Thymus (tissue), 11 donors: ENCODE measurements at regions not wholly inside any gene's neighbourhood (a gene's known extent, or its start where the extent isn't known, plus 50 kb on each side); places are given as distances from the start of the nearest gene placed in this dataset.
"Not testable (repeated sequence)": the region's sequence is repeated elsewhere in the genome, so short reads cannot be mapped to it uniquely, and the experiment has no call there.

Experiments used
- DNase-seq, 9 donors: peaks; one replicate each; pipeline ENCODE4 v3.0.0-alpha.2; 2013; ENCODE audit warnings: low spot score in 9 of 9, low read depth in 6 of 9, missing footprints in 1 of 9
- H3K27ac ChIP-seq, 2 donors: one replicate each; pipeline ENCODE4 v1.5.1; 2013; ENCODE audit warnings: control low read depth in 1 of 2, low read depth in 1 of 2, low read length in 1 of 2, mild to moderate bottlenecking in 1 of 2, moderate library complexity in 1 of 2
- H3K27me3 ChIP-seq, 2 donors: one replicate each; pipeline ENCODE4 v1.5.1; 2013; ENCODE audit warnings: low read length in 1 of 2; ENCODE audit not compliant: control insufficient read depth in 2 of 2, insufficient read depth in 1 of 2
- H3K36me3 ChIP-seq, 2 donors: one replicate each; pipeline ENCODE4 v1.5.1; 2013; ENCODE audit warnings: low read length in 1 of 2, mild to moderate bottlenecking in 1 of 2, moderate library complexity in 1 of 2; ENCODE audit not compliant: control insufficient read depth in 2 of 2, insufficient read depth in 2 of 2
- H3K4me1 ChIP-seq, 2 donors: one replicate each; pipeline ENCODE4 v1.5.1; 2013; ENCODE audit warnings: low read length in 2 of 2; ENCODE audit not compliant: control insufficient read depth in 2 of 2, insufficient read depth in 2 of 2
- H3K4me3 ChIP-seq, 2 donors: one replicate each; pipeline ENCODE4 v1.5.1; 2013; ENCODE audit warnings: low read length in 2 of 2, control low read depth in 1 of 2, mild to moderate bottlenecking in 1 of 2
- H3K9me3 ChIP-seq, 2 donors: one replicate each; pipeline ENCODE4 v1.5.1; 2013; ENCODE audit warnings: low read length in 1 of 2, mild to moderate bottlenecking in 1 of 2; ENCODE audit not compliant: control insufficient read depth in 2 of 2, insufficient read depth in 1 of 2
- WGBS: extraction: QIAGEN DNeasy Blood & Tissue Kit; methylation state at CpG from one replicate; pipeline ENCODE4 v1.1.7; 2013; 5-methylcytosine and 5-hydroxymethylcytosine counted together
- donor health status: healthy.

DNA sequence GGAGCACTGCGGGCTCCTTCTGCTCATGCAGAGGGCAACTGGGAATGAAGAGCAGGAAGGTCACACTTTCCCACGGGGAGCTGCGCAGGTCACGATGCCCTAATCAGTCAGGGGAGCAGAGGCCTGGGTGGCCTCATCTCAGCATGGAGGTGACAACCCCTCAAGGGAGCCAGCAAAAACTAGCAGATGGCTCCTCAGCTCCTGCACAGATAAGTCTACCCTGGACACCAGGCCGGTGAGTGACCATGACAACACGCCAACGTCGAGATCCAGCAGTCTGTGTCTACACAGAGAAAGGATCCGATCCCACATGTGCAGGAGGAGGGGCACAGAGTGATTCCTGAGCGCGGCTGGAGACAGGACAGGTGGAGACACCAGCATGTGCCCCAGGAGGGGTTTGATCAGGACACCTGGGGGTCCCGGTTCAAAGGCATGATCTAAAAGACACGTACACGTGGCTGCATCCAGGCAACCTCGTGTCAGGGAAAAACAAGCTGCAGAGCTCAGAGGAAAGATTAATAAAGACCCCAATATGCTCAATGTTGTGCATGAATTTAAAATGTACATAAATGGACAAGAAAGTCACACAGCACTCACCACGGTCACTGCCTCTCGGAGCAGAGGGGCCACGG, 153.7 kb upstream of the SFSWAP start:
- no peak overlapping the region for H3K27ac ChIP-seq
- 94% methylated on average over 18 of the region's 18 CpGs for WGBS
- H3K4me1 ChIP-seq: no peaks in the 10 kb centered on the region

DNA sequence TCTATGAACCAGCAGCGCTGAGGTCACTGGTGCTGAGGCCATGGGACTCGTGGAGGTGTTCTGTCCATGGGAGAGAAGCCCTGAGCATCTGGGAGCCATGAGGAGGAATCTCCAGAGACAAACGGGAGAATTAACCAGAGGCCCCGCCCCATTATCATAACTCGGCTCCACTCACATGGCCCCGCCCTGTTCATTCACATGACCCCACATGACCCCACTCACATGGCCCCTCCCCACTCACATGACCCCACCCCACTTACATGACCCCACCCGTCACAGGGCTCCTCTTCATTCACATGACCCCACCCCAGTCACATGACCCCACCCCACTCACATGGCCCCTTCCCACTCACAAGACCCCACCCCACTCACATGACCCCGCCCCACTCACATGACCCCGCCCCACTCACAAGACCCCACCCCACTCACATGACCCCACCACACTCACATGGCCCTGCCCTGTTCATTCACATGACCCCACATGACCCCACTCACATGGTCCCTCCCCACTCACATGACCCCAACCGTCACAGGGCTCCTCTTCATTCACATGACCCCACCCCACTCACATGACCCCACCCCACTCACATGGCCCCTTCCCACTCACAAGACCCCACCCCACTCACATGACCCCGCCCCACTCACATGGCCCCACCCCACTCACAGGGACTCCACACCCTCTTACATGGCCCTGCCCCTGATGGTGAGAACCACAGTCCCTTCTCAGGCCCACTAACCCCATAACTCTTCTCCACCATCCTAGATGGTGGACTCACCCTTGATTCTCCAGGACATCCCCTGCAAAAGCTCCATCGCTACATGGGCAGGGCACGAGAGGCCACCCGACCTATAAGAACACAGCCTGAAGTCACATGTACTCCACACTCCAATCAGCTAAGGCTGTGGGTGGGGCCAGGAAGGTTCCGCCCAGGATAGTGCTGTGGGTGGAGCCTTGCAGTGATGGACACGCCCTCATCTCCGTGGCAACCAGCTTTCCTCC, 151.1 kb upstream of the SFSWAP start:
- H3K36me3 ChIP-seq: no peaks in the 10 kb centered on the region
- no peak overlapping the region for H3K27ac ChIP-seq
- H3K4me1 ChIP-seq: no peaks in the 10 kb centered on the region
- no peaks in the 10 kb centered on the region for H3K9me3 ChIP-seq
- WGBS: 95% methylated on average over 16 of the region's 17 CpGs
- DNase-seq: no peak
- H3K4me3 ChIP-seq: no peak overlapping the region
- H3K27me3 ChIP-seq: no peaks in the 10 kb centered on the region

More for the DNA sequence above, 153.7 kb upstream of the SFSWAP start:
- no peaks in the 10 kb centered on the region for H3K36me3 ChIP-seq
- no peak overlapping the region for H3K4me3 ChIP-seq
- H3K27me3 ChIP-seq: no peaks in the 10 kb centered on the region
- no peak for DNase-seq
- H3K9me3 ChIP-seq: no peaks in the 10 kb centered on the region

DNA sequence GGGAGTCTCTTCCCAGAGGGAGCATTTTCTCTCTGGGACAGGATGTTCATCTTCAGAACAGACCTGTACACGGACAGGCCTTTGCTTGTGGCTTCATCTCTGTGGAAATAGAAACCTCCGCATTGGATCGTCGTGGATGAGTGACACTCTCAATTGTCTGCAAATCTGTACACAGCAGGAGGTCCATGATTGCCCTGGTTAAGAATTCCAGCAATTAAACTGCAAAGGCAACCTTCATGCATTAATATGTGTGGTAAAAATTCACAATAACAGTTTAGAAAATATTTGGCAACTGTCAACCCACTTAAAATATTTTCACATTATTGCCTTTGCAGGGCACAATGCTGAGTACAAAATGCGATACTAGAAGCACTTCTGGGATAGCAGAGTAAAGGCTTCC, 149.8 kb upstream of the SFSWAP start:
- Histone ChIP-seq H3K9me3 (no peaks in the 10 kb centered on the region), H3K4me3 (no peak overlapping the region), H3K36me3 (no peaks in the 10 kb centered on the region), H3K27me3 (no peaks in the 10 kb centered on the region), H3K27ac (no peak overlapping the region), H3K4me1 (no peaks in the 10 kb centered on the region)
- DNase-seq: no peak
- WGBS: 93% methylated on average over 5 of the region's 5 CpGs

DNA sequence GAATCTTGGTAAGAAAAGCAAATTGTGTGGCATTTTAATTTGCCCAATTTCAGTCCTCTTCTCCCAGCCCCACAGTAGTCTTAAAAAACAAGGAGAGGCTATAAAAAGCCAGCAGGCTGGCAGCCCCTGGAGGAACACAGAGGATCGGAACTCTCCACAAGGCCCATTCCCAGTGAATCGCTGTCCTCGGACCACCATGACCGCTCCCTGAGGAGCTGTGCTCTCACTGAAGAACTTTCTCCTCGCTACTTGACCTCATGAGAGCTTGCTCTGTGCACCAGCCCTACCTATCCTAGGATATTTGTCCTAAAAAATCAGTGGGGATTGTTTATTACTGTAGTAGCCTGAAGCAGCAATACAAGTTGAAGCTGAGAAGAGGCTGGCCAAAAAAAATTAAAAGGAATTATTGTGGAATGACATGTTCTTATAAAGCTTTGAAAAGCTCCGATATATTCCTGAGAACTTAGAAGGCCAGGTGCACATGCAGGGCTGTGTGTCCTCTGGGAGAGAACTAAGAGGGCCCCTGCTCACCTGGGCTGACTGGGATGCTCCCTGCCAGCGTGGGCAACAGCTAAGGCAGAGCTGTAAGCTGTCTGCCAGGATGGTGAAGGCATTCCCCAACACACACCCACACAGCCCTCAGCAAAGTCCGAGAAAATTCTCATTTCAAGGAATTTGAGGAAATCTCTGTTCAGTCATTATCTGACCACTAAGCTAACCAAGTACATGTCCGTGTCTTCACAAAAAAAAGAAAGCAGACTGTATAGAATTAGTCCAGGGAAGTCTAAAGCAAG, 148.8 kb upstream of the SFSWAP start:
- no peaks in the 10 kb centered on the region for H3K4me1 ChIP-seq
- WGBS: 88% methylated on average over 9 of the region's 9 CpGs
- no peaks in the 10 kb centered on the region for H3K9me3 ChIP-seq
- DNase-seq: no peak
- no peak overlapping the region for H3K4me3 ChIP-seq
- no peaks in the 10 kb centered on the region for H3K27me3 ChIP-seq
- no peaks in the 10 kb centered on the region for H3K36me3 ChIP-seq
- H3K27ac ChIP-seq: no peak overlapping the region

DNA sequence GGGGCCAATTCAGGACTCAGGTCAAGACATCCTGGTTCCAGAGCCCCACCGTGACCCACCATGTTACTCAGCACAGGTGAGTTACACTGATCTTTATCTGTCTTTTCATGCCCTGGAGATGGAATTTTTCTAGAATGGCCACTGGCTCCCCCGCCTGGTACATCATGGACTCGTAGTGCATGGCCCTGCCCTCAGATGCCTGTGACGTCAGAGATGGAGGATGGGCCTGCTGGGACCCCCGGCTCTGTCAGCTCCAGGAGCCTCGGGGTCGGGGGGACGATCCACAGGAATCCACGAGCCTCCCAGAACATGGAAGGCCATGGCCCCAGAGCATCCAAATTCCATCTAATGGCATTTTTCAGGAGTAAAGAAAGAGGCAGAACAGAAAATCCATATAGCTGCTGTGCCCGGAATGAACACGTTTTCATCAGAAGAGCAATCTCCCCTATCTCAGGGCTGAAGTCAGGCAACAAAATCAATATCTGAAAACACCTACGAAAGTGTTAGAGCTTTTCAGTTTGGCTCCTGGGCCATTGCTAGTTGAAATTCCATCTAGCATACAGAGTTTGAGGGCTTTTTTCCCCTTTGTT, 146.7 kb upstream of the SFSWAP start:
- H3K27ac ChIP-seq, H3K4me1 ChIP-seq, H3K27me3 ChIP-seq, DNase-seq, H3K9me3 ChIP-seq, H3K36me3 ChIP-seq, H3K4me3 ChIP-seq: not testable (repeated sequence)
- 57% methylated on average over 12 of the region's 12 CpGs for WGBS

DNA sequence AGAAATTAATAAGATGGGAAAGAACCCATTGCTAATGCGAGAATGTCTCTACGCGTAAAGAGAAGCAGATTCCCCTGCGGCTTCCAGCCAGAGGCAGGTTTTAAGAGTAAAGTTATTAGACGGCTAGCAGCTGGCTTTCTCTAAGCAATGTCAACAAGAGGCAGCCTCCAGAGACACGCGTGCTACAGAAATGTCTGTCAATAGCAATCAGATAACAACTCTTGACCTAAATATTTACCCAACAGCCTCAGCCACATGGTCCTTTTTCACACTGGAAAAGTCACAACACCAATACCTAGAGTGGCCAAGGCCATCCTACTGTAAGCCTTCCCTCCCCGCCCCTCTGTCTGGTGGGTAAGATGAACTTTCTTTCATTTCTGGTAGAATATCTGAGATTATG, 146.0 kb upstream of the SFSWAP start:
- Histone ChIP-seq H3K27ac (no peak overlapping the region), H3K9me3 (no peaks in the 10 kb centered on the region), H3K27me3 (no peaks in the 10 kb centered on the region), H3K4me1 (no peaks in the 10 kb centered on the region), H3K36me3 (no peaks in the 10 kb centered on the region), H3K4me3 (no peak overlapping the region)
- 95% methylated on average over 8 of the region's 8 CpGs for WGBS
- no peak for DNase-seq

DNA sequence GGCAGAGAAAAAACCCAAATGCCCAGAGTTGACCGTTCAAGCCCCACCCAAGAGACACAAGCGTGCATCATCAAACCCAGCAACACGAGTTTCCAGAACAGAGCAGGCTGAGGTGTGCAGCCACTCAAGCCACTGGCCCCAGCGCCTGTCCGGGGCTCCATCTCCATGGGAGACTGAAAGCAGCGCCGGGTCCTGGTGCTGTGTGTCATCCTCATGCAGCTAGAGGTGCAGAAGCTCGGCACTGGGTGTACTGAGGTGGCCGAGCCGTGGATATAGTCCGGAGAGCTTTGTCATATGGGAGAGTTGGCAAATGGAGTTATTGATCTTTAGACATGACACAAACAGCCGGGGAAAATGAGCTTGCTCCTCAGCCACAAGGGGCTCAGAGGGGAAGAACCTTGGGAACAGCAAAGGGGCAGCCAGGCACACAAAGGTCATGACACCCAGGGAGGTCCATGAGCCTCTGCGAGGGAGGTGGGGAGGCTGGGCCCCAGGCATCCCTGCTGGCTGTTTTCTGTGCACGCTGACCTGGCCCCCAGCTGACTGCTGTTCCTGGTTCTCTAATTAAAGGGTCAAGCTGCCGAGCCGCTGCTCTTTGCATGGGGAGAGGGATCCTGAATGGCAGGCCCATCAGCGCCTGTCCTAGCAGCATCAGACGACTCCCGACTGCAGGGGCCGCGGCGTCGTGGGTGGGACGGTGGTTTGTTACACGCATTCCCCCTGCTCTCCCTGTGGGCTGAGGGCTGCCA, 145.4 kb upstream of the SFSWAP start:
- Histone ChIP-seq H3K36me3 (no peaks in the 10 kb centered on the region), H3K9me3 (no peaks in the 10 kb centered on the region)

DNA sequence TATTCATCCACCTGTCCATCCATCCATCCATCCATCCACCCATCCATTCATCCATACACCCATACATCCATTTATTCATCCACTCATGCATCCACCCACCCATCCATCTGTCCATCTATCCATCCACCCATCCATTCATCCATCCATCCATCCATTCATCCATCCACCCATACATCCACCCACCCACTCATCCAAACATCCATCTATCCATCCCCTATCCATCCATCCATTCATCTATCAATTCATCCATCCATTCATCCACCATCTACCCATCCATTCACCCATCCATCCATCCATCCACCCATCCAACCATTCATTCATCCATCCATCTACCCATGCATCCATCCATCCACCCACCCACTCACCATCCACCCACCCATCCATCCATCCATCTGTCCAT, 142.6 kb upstream of the SFSWAP start:
- H3K4me1 ChIP-seq: no peaks in the 10 kb centered on the region
- no peaks in the 10 kb centered on the region for H3K9me3 ChIP-seq
- H3K27me3 ChIP-seq: peaks cover 0 to 2% of the 10 kb centered on the region in 2 donors
- H3K36me3 ChIP-seq: no peaks in the 10 kb centered on the region
- no peak for DNase-seq
- no peak overlapping the region for H3K27ac ChIP-seq
- H3K4me3 ChIP-seq: no peak overlapping the region

More for the DNA sequence above, 145.4 kb upstream of the SFSWAP start:
- Histone ChIP-seq H3K27me3 (no peaks in the 10 kb centered on the region), H3K4me3 (no peak overlapping the region), H3K27ac (no peak overlapping the region), H3K4me1 (no peaks in the 10 kb centered on the region)
- 90% methylated on average over 25 of the region's 25 CpGs for WGBS
- no peak for DNase-seq
